Lung (tissue), 11 donors: ENCODE measurements at regions not wholly inside any gene's neighbourhood (a gene's known extent, or its start where the extent isn't known, plus 50 kb on each side); places are given as distances from the start of the nearest gene placed in this dataset.

ENCODE experiments used
- ATAC-seq: fragments of 200-7000 bp; cut with Tn5 transposase; one replicate; pipeline ENCODE4 v1.9.1; 2020; ENCODE audit warnings: moderate number of reproducible peaks; ENCODE audit not compliant: insufficient read depth, low FRiP score
- DNase-seq, 3 donors: peaks; one replicate each; pipeline ENCODE4 v3.0.0-alpha.2; 2013 to 2017
- H3K27ac ChIP-seq, 2 donors: one replicate each; pipeline ENCODE4 v1.5.1; 2013; ENCODE audit warnings: mild to moderate bottlenecking in 2 of 2, moderate library complexity in 2 of 2, control low read depth in 1 of 2, inconsistent platforms in 1 of 2, low read depth in 1 of 2, low read length in 1 of 2
- H3K27me3 ChIP-seq, 3 donors: one replicate each; pipeline ENCODE4 v1.5.1; 2013; ENCODE audit warnings: low read length in 2 of 3; ENCODE audit not compliant: control insufficient read depth in 3 of 3, insufficient read depth in 3 of 3
- H3K36me3 ChIP-seq, 4 donors: one replicate each; pipeline ENCODE4 v1.5.1; 2013; ENCODE audit warnings: low read length in 4 of 4, mild to moderate bottlenecking in 1 of 4, moderate library complexity in 1 of 4; ENCODE audit not compliant: control insufficient read depth in 4 of 4, insufficient read depth in 4 of 4
- H3K4me1 ChIP-seq, 5 donors: one replicate each; pipeline ENCODE4 v1.5.1; 2013; ENCODE audit warnings: low read length in 5 of 5, mild to moderate bottlenecking in 2 of 5, moderate library complexity in 1 of 5; ENCODE audit not compliant: control insufficient read depth in 5 of 5, insufficient read depth in 5 of 5
- H3K4me3 ChIP-seq: one replicate; pipeline ENCODE4 v1.5.1; 2013; ENCODE audit warnings: mild to moderate bottlenecking, control low read depth, moderate library complexity
- H3K9ac ChIP-seq, 2 donors: one replicate each; pipeline ENCODE4 v1.5.1; 2013; ENCODE audit warnings: low read length in 2 of 2, control low read depth in 1 of 2; ENCODE audit not compliant: insufficient read depth in 1 of 2
- H3K9me3 ChIP-seq, 4 donors: one replicate each; pipeline ENCODE4 v1.5.1; 2013; ENCODE audit warnings: low read length in 3 of 4, mild to moderate bottlenecking in 1 of 4, moderate library complexity in 1 of 4; ENCODE audit not compliant: control insufficient read depth in 4 of 4, insufficient read depth in 3 of 4
- WGBS, 2 donors: extraction: QIAGEN DNeasy Blood & Tissue Kit; methylation state at CpG; one replicate each; pipeline ENCODE4 v1.1.7; 2013; 5-methylcytosine and 5-hydroxymethylcytosine counted together
- TF ChIP-seq, protein P1 (sequence below): IDR thresholded peaks from 2 replicates; pipeline ENCODE4 v1.5.1; 2012; ENCODE audit warnings: mild to moderate bottlenecking; ENCODE audit errors: control extremely low read depth, extremely low read depth
- donor health status: control.
- donor health status: control.
- donor health status: Bipolar disorder and iron deficiency.
- donor health status: healthy.
- donor health status: DM: yes; HTN: yes; CAD: no.

DNA sequence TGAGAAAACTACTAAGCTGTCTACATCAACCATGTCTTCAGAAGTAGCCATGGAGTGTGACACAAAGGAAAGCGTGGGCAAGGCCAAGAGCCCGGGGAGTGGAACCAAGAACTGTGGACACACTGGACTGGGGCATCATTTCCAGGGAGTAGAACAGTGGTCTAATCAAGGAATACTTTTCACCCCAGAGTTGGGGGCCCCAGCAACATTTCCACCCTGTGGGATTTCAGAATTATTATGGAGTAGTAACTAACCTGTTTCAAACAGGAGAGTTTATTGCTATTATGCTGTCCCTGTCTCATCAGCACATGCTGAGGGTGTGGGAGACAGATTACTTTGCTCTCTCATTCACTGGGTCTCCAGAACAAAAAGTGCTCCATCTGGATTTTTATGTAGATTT is 58.0 kb upstream of the FSTL4 start:
- 47 to 74% methylated on average over 2 of the region's 2 CpGs for WGBS, 2 donors
- DNase-seq = no peak
- TF ChIP-seq, protein P1, sequence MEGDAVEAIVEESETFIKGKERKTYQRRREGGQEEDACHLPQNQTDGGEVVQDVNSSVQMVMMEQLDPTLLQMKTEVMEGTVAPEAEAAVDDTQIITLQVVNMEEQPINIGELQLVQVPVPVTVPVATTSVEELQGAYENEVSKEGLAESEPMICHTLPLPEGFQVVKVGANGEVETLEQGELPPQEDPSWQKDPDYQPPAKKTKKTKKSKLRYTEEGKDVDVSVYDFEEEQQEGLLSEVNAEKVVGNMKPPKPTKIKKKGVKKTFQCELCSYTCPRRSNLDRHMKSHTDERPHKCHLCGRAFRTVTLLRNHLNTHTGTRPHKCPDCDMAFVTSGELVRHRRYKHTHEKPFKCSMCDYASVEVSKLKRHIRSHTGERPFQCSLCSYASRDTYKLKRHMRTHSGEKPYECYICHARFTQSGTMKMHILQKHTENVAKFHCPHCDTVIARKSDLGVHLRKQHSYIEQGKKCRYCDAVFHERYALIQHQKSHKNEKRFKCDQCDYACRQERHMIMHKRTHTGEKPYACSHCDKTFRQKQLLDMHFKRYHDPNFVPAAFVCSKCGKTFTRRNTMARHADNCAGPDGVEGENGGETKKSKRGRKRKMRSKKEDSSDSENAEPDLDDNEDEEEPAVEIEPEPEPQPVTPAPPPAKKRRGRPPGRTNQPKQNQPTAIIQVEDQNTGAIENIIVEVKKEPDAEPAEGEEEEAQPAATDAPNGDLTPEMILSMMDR = no peak
- no peak for ATAC-seq
- peaks cover 0 to 10% (median 0%) of the 10 kb centered on the region in 4 donors for H3K9me3 ChIP-seq
- no peak overlapping the region for H3K4me3 ChIP-seq
- no peaks in the 10 kb centered on the region for H3K36me3 ChIP-seq
- H3K4me1 ChIP-seq = no peaks in the 10 kb centered on the region
- H3K27me3 ChIP-seq = peaks cover 0 to 4% (median 0%) of the 10 kb centered on the region in 3 donors
- no peak overlapping the region for H3K27ac ChIP-seq
- no peak overlapping the region for H3K9ac ChIP-seq

DNA sequence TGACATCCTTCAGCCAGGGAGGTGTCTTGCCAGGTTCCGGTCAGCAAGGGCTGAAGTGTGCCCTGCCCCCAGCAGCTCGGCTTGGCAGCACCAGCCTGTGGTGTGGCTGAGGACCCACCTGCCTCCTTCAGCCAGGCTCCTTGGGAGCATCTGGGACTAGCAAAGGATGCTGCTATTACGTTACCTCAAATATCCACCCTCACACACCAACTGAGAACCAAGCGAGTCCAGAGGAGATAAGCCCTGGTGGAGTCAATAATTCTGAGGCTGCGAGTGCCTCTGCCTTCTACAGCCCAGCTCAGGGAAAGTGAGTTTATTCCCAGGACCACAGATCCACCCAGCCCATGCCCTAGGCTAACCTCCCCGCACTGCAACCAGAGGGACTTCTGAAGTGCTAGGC is 57.1 kb upstream of the FSTL4 start:
- H3K27me3 ChIP-seq = peaks cover 0 to 4% (median 0%) of the 10 kb centered on the region in 3 donors
- peaks cover 0 to 10% (median 0%) of the 10 kb centered on the region in 4 donors for H3K9me3 ChIP-seq
- H3K9ac ChIP-seq = no peak overlapping the region
- H3K27ac ChIP-seq = no peak overlapping the region
- DNase-seq = no peak
- no peaks in the 10 kb centered on the region for H3K36me3 ChIP-seq
- ATAC-seq = no peak
- WGBS, 2 donors = 87 to 90% methylated on average over 6 of the region's 6 CpGs
- TF ChIP-seq, protein P1 = no peak
- H3K4me3 ChIP-seq = no peak overlapping the region
- H3K4me1 ChIP-seq = no peaks in the 10 kb centered on the region

DNA sequence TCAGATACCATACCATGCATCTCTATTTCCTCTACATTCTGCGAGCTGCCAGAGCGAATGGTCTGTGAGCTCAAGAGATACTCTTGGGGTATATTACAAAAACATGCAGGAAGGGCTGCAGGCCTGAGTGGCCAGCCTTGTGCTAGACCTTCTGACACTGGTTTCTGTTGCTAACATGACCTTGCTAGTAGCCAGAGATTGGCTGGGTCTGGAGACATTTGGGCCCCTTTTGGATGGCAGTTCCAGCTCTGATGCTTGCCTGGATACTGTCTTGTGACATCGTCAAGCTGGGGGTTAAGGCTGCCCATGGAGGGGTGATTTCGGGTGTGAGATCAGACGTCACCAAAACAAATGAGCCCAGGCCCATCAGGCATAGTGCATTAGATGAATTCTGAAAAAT is 56.1 kb upstream of the FSTL4 start:
- Histone ChIP-seq H3K36me3 (no peaks in the 10 kb centered on the region), H3K27me3 (peaks cover 0 to 4% (median 0%) of the 10 kb centered on the region in 3 donors), H3K9ac (no peak overlapping the region), H3K9me3 (peaks cover 0 to 10% (median 0%) of the 10 kb centered on the region in 4 donors), H3K4me3 (no peak overlapping the region), H3K4me1 (no peaks in the 10 kb centered on the region), H3K27ac (no peak overlapping the region)
- TF ChIP-seq, protein P1 = no peak
- ATAC-seq (no peak), DNase-seq (no peak)
- 91% methylated on average over 5 of the region's 5 CpGs for WGBS, 2 donors

DNA sequence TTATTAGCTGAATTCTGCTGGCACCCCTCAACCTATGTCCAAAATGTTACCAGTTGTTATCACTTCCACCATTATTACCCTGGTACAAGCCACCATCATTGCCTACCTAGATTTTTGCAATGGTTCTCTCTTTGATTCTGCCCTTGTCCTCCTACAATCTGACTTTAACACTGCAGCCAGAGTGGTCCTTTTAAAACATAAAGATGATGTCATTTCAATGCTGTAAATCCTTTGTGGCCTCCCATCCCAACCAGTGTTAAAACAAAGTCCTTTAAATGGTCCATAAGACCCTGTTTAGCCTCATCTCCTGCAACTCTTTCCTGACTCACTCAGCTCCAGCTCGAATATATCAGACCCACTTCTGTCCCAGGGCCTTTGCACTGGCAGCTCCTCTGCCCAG is 54.9 kb upstream of the FSTL4 start:
- TF ChIP-seq, protein P1 = no peak
- WGBS, 2 donors = 68 to 83% methylated on average over 1 of the region's 1 CpG

More for the DNA sequence above, 54.9 kb upstream of the FSTL4 start:
- Histone ChIP-seq H3K9ac (no peak overlapping the region), H3K4me1 (peaks cover 0 to 2% (median 0%) of the 10 kb centered on the region in 5 donors), H3K27me3 (no peaks in the 10 kb centered on the region), H3K27ac (no peak overlapping the region), H3K36me3 (no peaks in the 10 kb centered on the region), H3K9me3 (peaks cover 0 to 9% (median 0%) of the 10 kb centered on the region in 4 donors), H3K4me3 (no peak overlapping the region)
- ATAC-seq = no peak
- no peak for DNase-seq
